ENCODE measurements at regions not wholly inside any gene's neighbourhood (a gene's known extent, or its start where the extent isn't known, plus 50 kb on each side); places are given as distances from the start of the nearest gene placed in this dataset.

GRCh38 chr10:2834214-2834613 is 233.1 kb upstream of the PFKP start (continued):
- TF ChIP-seq PRDM2 (tag by site-specific recombination; IDR thresholded peaks at IDR 0.05; ENCODE audit: borderline replicate concordance): no peak
- TF ChIP-seq ZBTB48 (tag by site-specific recombination; IDR thresholded peaks at IDR 0.05): no peak
- TF ChIP-seq ZNF645 (tag by site-specific recombination; IDR thresholded peaks at IDR 0.05): no peak
- no peak for TF ChIP-seq GFI1B (tag by site-specific recombination; IDR thresholded peaks at IDR 0.05)
- TF ChIP-seq ZNF747 (tag by site-specific recombination; IDR thresholded peaks at IDR 0.05): no peak
- TF ChIP-seq REPIN1 (tag by site-specific recombination; IDR thresholded peaks at IDR 0.05; ENCODE audit: low read depth): no peak
- TF ChIP-seq KLF7 (tag by site-specific recombination; IDR thresholded peaks at IDR 0.05; ENCODE audit: borderline replicate concordance): no peak
- no peak for TF ChIP-seq ZNF530 (tag by site-specific recombination; IDR thresholded peaks at IDR 0.05; ENCODE audit: low read depth)
- TF ChIP-seq ZBTB6 (tag by site-specific recombination; IDR thresholded peaks at IDR 0.05): no peak

- Histone ChIP-seq H3K4me1 (ENCODE audit: control insufficient read depth, insufficient read depth, low read length) (no peaks in the 10 kb centered on the region), H3K27ac (ENCODE audit: extremely low read depth, low read depth, low read length) (no peak overlapping the region), H3K36me3 (ENCODE audit: control insufficient read depth in 2 of 2, insufficient read depth in 1 of 2, low read length in 2 of 2) (no peaks in the 10 kb centered on the region), H3K4me3 (ENCODE audit: low read depth, low read length) (no peak overlapping the region), H3K9me3 (ENCODE audit: control insufficient read depth, insufficient read depth, low read depth, low read length) (no peaks in the 10 kb centered on the region)
- CTCF ChIA-PET: interaction anchor here (0.6 kb wide), 1 partner anchor 45 kb away, joined by 5 read pairs; no protein-coding TSS in a partner anchor
- POLR2A ChIA-PET: no interaction called here
- TF ChIP-seq ZNF518A (tag by site-specific recombination; conservative IDR thresholded peaks at IDR 0.05; ENCODE audit: low read depth) (no peak), ZNF132 (tag by site-specific recombination; IDR thresholded peaks at IDR 0.05; ENCODE audit: borderline replicate concordance) (no peak), BCL11A (tag by site-specific recombination; IDR thresholded peaks at IDR 0.05; ENCODE audit: low read depth) (no peak), ZBTB49 (tag by site-specific recombination; IDR thresholded peaks at IDR 0.05; ENCODE audit: low read depth) (no peak), ZNF335 (tag by site-specific recombination; conservative IDR thresholded peaks at IDR 0.05) (no peak), KLF8 (tag by site-specific recombination; IDR thresholded peaks at IDR 0.05) (no peak), ZSCAN30 (tag by site-specific recombination; IDR thresholded peaks at IDR 0.05) (no peak), ZNF544 (tag by site-specific recombination; IDR thresholded peaks at IDR 0.05) (no peak), PRDM1 (tag by site-specific recombination; IDR thresholded peaks at IDR 0.05) (no peak), ZNF221 (tag by site-specific recombination; IDR thresholded peaks at IDR 0.05; ENCODE audit: borderline replicate concordance) (no peak), ZNF214 (tag by site-specific recombination; IDR thresholded peaks at IDR 0.05; ENCODE audit: borderline replicate concordance) (no peak), ZNF223 (tag by site-specific recombination; IDR thresholded peaks at IDR 0.05) (no peak), ZNF837 (tag by site-specific recombination; IDR thresholded peaks at IDR 0.05) (no peak)
Observed at GRCh38 chr10:2831509-2831908, 235.8 kb upstream of the PFKP start.
